Thoracic aorta (tissue), 2 donors: ENCODE measurements at regions not wholly inside any gene's neighbourhood (a gene's known extent, or its start where the extent isn't known, plus 50 kb on each side); places are given as distances from the start of the nearest gene placed in this dataset.
"Not testable (repeated sequence)": the region's sequence is repeated elsewhere in the genome, so short reads cannot be mapped to it uniquely, and the experiment has no call there.

Source experiments
- ATAC-seq: fragments of 150-250 bp; one replicate; pipeline ENCODE4 v1.8.0; 2017; ENCODE audit warnings: low read depth; ENCODE audit not compliant: insufficient number of reproducible peaks, low FRiP score
- DNase-seq: peaks from one replicate; pipeline ENCODE4 v3.0.0-alpha.2; 2020; ENCODE audit warnings: low spot score
- H3K27ac ChIP-seq, 2 donors: fragments of 200-600 bp; sonication (generic); 1 replicate in 1 of 2; 2 replicates in 1 of 2; pipeline ENCODE4 v1.5.1; 2016; ENCODE audit warnings: mild to moderate bottlenecking in 2 of 2, moderate library complexity in 2 of 2
- H3K27me3 ChIP-seq: fragments of 200-600 bp; sonication (generic); replicated peaks from 2 replicates; pipeline ENCODE4 v1.6.0; 2016; ENCODE audit warnings: mild to moderate bottlenecking; ENCODE audit not compliant: insufficient read depth
- H3K36me3 ChIP-seq: fragments of 200-600 bp; sonication (generic); one replicate; pipeline ENCODE4 v1.5.1; 2016
- H3K4me1 ChIP-seq, 2 donors: fragments of 200-600 bp; sonication (generic); 1 replicate in 1 of 2; 2 replicates in 1 of 2; pipeline versions ENCODE4 v1.5.1 to v1.6.0; 2016; ENCODE audit warnings: low read depth in 2 of 2, mild to moderate bottlenecking in 1 of 2; ENCODE audit not compliant: control insufficient read depth in 1 of 2
- H3K4me3 ChIP-seq: fragments of 200-600 bp; sonication (generic); 2 replicates; pipeline ENCODE4 v1.5.1; 2016; ENCODE audit warnings: mild to moderate bottlenecking
- H3K9me3 ChIP-seq: fragments of 200-600 bp; sonication (generic); 2 replicates; pipeline ENCODE4 v1.5.1; 2016
- CTCF ChIP-seq: fragments of 200-600 bp; sonication (generic); IDR thresholded peaks from one replicate; pipeline ENCODE4 v1.5.1; 2019; ENCODE audit warnings: antibody characterized with exemption

- H3K27ac ChIP-seq: no peak overlapping the region
- H3K4me1 ChIP-seq: no peaks in the 10 kb centered on the region
- ATAC-seq (no peak), DNase-seq (no peak)
- H3K9me3 ChIP-seq: no peaks in the 10 kb centered on the region
- no peak overlapping the region for H3K4me3 ChIP-seq
- H3K27me3 ChIP-seq: no peaks in the 10 kb centered on the region
- no peak for TF ChIP-seq CTCF
- no peaks in the 10 kb centered on the region for H3K36me3 ChIP-seq
Observed at GRCh38 chr3:86887876-86888275, 103.1 kb downstream of the VGLL3 start.

GRCh38 chr3:86880066-86880465 lies 110.9 kb downstream of the VGLL3 start:
- Histone ChIP-seq H3K4me3 (no peak overlapping the region), H3K9me3 (no peaks in the 10 kb centered on the region), H3K4me1 (no peaks in the 10 kb centered on the region), H3K36me3 (no peaks in the 10 kb centered on the region), H3K27me3 (no peaks in the 10 kb centered on the region), H3K27ac (no peak overlapping the region)
- ATAC-seq: no peak
- TF ChIP-seq CTCF: no peak
- DNase-seq: no peak

GRCh38 chr3:86876504-86877181 lies 114.3 kb downstream of the VGLL3 start:
- H3K4me1 ChIP-seq, H3K27ac ChIP-seq, H3K36me3 ChIP-seq, H3K9me3 ChIP-seq, ATAC-seq, H3K4me3 ChIP-seq, DNase-seq, H3K27me3 ChIP-seq: not testable (repeated sequence)

- not testable (repeated sequence) for H3K36me3 ChIP-seq, H3K4me3 ChIP-seq, H3K4me1 ChIP-seq, H3K27me3 ChIP-seq, H3K27ac ChIP-seq, H3K9me3 ChIP-seq, DNase-seq, ATAC-seq
Observed at GRCh38 chr3:86874790-86875189, 116.2 kb downstream of the VGLL3 start.

- H3K9me3 ChIP-seq: no peaks in the 10 kb centered on the region
- no peak overlapping the region for H3K27ac ChIP-seq
- ATAC-seq: no peak
- no peaks in the 10 kb centered on the region for H3K4me1 ChIP-seq
- no peak for TF ChIP-seq CTCF
- no peak overlapping the region for H3K4me3 ChIP-seq
- no peaks in the 10 kb centered on the region for H3K27me3 ChIP-seq
- no peak for DNase-seq
- H3K36me3 ChIP-seq: no peaks in the 10 kb centered on the region
Observed at GRCh38 chr3:86869566-86869965, 121.4 kb downstream of the VGLL3 start.

- ATAC-seq (no peak), DNase-seq (no peak)
- no peak for TF ChIP-seq CTCF
- no peaks in the 10 kb centered on the region for H3K9me3 ChIP-seq
- no peaks in the 10 kb centered on the region for H3K27me3 ChIP-seq
- H3K4me1 ChIP-seq: no peaks in the 10 kb centered on the region
- no peak overlapping the region for H3K4me3 ChIP-seq
- H3K27ac ChIP-seq: no peak overlapping the region
- no peaks in the 10 kb centered on the region for H3K36me3 ChIP-seq
Observed at GRCh38 chr3:86867982-86868381, 123.0 kb downstream of the VGLL3 start.
